MM.1S (cell line): ENCODE measurements at regions not wholly inside any gene's neighbourhood (a gene's known extent, or its start where the extent isn't known, plus 50 kb on each side); places are given as distances from the start of the nearest gene placed in this dataset.

ENCODE experiments used
- CTCF ChIP-seq: fragments of 300-600 bp; sonication (generic); IDR thresholded peaks from 2 replicates; pipeline ENCODE4 v1.5.1; 2016; ENCODE audit warnings: antibody characterized with exemption, low read length, mixed read lengths
- EZH2phosphoT487 ChIP-seq: fragments of 300-600 bp; sonication (generic); IDR thresholded peaks from 2 replicates; pipeline ENCODE4 v1.6.1; 2018; ENCODE audit warnings: antibody characterized with exemption, low read length

GRCh38 chr10:6669269-6669859, 89.3 kb upstream of the PRKCQ start:
- TF ChIP-seq CTCF (peak; percentile 62), EZH2phosphoT487 (no peak)
